ENCODE measurements at regions not wholly inside any gene's neighbourhood (a gene's known extent, or its start where the extent isn't known, plus 50 kb on each side); places are given as distances from the start of the nearest gene placed in this dataset.

GRCh38 chr14:106599209-106599608 lies 1072.8 kb downstream of the TMEM121 start:
- TF ChIP-seq FOXA1 (IDR thresholded peaks at IDR 0.05) (no peak), SP1 (IDR thresholded peaks at IDR 0.05) (no peak), ZBTB33 (IDR thresholded peaks at IDR 0.05) (no peak)
- Histone ChIP-seq H3K9ac (ENCODE audit: low read depth in 1 of 2, low read length in 2 of 2) (no peak overlapping the region), H3K27me3 (ENCODE audit: control insufficient read depth in 4 of 4, insufficient read depth in 4 of 4, low read length in 3 of 4) (peaks cover 0 to 6% (median 2%) of the 10 kb centered on the region in 4 donors), H3K4me1 (ENCODE audit: control insufficient read depth in 4 of 4, insufficient read depth in 4 of 4, low read length in 3 of 4) (no peaks in the 10 kb centered on the region), H3K36me3 (ENCODE audit: control insufficient read depth in 4 of 4, insufficient read depth in 3 of 4, low read depth in 1 of 4, low read length in 3 of 4) (no peaks in the 10 kb centered on the region), H3K27ac (ENCODE audit: low read depth in 1 of 2, low read length in 2 of 2) (no peak overlapping the region), H3K4me3 (ENCODE audit: low read depth in 1 of 3, low read length in 3 of 3) (no peak overlapping the region), H3K9me3 (ENCODE audit: control insufficient read depth in 4 of 4, low read length in 3 of 4) (no peaks in the 10 kb centered on the region)
- no peak for DNase-seq (ENCODE audit: low spot score)
- WGBS: 42% methylated on average over 2 of the region's 2 CpGs

- 53% methylated on average over 27 of the region's 27 CpGs for WGBS
- no peak for TF ChIP-seq MAX (IDR thresholded peaks at IDR 0.05)
- no peak for TF ChIP-seq RAD21 (IDR thresholded peaks at IDR 0.05)
- TF ChIP-seq YY1 (IDR thresholded peaks at IDR 0.05): no peak
- TF ChIP-seq HNF4G (IDR thresholded peaks at IDR 0.05): no peak
- TF ChIP-seq CTCF (IDR thresholded peaks at IDR 0.05; ENCODE audit: low read depth, low read length, missing input control): no peak
- no peak for TF ChIP-seq FOXA2 (IDR thresholded peaks at IDR 0.05)
- no peak for TF ChIP-seq FOXA1 (IDR thresholded peaks at IDR 0.05)
- TF ChIP-seq REST (IDR thresholded peaks at IDR 0.05): no peak
- TF ChIP-seq, protein P1, sequence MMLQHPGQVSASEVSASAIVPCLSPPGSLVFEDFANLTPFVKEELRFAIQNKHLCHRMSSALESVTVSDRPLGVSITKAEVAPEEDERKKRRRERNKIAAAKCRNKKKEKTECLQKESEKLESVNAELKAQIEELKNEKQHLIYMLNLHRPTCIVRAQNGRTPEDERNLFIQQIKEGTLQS (IDR thresholded peaks at IDR 0.05): no peak
- no peak for TF ChIP-seq ZBTB33 (IDR thresholded peaks at IDR 0.05)
- TF ChIP-seq SP1 (IDR thresholded peaks at IDR 0.05): no peak
- TF ChIP-seq TAF1 (conservative IDR thresholded peaks at IDR 0.05): no peak
- H3K36me3 ChIP-seq (ENCODE audit: control insufficient read depth in 4 of 4, insufficient read depth in 3 of 4, low read depth in 1 of 4, low read length in 3 of 4): no peaks in the 10 kb centered on the region
- H3K4me1 ChIP-seq (ENCODE audit: control insufficient read depth in 4 of 4, insufficient read depth in 4 of 4, low read length in 3 of 4): no peaks in the 10 kb centered on the region
- peak; percentile 45 for DNase-seq (ENCODE audit: low spot score)
- H3K9me3 ChIP-seq (ENCODE audit: control insufficient read depth in 4 of 4, low read length in 3 of 4): no peaks in the 10 kb centered on the region
- no peak overlapping the region for H3K27ac ChIP-seq (ENCODE audit: low read depth in 1 of 2, low read length in 2 of 2)
- H3K9ac ChIP-seq (ENCODE audit: low read depth in 1 of 2, low read length in 2 of 2): no peak overlapping the region
- H3K4me3 ChIP-seq (ENCODE audit: low read depth in 1 of 3, low read length in 3 of 3): no peak overlapping the region
- H3K27me3 ChIP-seq (ENCODE audit: control insufficient read depth in 4 of 4, insufficient read depth in 4 of 4, low read length in 3 of 4): peaks cover 0 to 2% (median under 1%) of the 10 kb centered on the region in 4 donors
Observed at GRCh38 chr14:106605548-106606448, 1079.4 kb downstream of the TMEM121 start.
